Fibroblast of the conjunctiva (primary cell): ENCODE measurements at regions not wholly inside any gene's neighbourhood (a gene's known extent, or its start where the extent isn't known, plus 50 kb on each side); places are given as distances from the start of the nearest gene placed in this dataset.

Source experiments
- DNase-seq: peaks from one replicate; pipeline ENCODE4 v3.0.0-alpha.2; 2010; ENCODE audit warnings: low read depth

DNA sequence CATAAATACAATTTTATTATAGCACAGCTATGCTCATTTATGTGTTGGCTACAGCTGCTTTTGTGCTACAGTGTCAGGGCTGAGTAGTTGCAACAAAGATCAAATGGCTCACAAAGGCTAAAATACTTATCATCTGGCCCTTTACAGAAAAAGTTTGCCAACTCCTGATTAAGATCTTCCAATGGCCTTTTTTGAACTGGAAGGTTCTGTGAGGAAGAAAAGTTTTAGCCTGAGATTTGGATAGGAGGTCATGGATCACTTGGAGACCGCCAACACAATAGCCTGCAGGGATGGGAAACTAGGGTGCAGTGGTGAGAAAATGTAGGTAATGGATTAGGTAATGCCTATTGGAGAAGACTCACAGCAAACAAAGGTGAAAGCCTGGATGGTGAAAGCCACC is 169.8 kb downstream of the NOC3L start:
- no peak for DNase-seq

DNA sequence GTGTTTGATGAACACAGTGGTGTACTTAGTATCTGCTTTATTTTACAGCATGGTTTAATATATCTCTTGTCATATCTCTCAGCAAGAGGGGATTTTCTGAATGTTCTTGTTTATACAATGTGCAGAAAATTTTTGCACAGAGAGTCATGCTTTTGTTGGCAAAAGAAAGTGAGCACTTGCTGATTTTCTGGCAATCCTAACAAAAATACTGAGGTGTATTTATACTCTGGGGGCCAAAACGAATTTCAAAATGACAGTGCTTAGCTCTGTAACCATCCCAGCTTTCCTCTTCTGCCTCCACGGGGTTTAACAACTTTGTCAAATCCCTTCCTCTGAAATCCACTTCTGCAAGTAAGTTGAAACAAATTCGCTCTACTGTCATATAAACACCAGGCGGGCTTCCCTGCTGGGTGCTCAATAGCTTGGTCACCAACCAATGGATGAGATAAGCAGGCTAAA is 169.2 kb downstream of the NOC3L start:
- peak; percentile 78 for DNase-seq

DNA sequence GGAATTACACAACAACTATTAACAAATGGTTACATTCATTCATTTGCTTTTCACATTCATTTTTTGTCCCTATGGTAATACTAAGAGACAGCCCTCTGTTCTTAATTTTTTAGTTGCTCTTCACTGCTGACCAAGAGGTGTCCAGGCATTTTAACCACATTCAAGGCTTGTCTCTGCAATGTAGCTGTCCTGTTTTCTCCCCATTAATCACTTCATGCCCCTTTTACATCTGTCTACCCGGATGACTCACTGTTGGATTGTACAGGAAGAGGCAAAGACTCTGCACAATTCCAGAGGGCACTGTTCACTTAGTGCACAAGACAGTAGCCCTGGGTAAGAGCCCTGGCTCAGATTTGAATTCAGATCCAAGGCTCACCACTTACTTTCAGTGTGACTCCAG is 168.5 kb downstream of the NOC3L start:
- no peak for DNase-seq

DNA sequence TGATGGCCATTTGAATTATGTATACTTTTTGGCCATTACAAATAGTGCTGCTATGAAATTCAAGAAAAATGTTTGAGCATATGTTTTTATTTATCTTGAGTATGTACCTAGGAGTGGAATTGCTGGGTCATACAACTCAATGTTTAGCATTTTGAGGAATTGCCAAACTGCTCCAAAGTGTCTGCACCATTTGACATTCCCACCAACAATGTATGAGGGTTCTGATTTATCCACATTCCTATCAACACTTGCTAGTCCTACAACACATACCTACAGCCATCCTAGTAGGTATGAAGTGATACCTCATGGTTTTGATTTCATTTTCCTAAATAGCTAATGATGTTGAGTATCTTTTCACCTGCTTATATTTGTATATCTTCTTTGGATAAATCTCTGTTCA is 165.5 kb downstream of the NOC3L start:
- DNase-seq, result no peak

DNA sequence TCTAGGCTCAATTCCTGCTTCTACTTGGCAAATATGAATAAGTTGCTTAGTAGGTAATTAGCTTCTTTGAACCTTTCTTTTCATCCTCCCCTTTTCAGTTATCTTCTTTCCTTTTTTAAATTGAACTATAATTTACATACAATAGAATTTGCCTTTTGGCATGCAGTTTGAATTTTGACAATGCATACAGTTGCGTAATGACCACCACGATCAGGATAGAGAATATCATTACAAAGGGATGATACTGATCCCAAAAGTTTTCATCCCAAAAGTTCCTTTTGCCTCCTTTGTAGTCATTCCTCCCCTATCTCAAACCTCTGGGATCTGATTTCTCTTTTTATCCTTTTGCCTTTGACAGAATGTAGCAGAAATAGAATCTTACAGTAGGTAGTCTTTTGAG is 164.4 kb downstream of the NOC3L start:
- DNase-seq, result no peak

DNA sequence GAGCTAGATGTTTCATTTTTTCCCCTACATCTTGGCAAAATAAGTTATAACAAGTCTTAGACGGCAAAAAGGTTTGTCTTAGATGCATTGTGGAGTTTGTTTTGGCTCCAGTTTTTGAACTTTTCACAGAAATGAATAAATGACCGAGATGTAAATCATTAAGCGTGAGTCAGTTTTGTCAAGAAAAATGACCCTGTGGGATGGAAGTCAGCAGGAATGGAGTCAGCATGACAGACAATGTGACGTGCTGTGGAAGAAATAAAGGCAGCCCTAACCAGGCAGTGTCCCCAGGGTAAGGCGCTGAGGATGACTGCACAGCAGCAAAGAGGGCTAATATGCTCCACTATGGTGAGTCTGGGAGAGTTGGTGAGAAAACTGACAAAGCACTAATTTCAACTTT is 163.2 kb downstream of the NOC3L start:
- DNase-seq, result no peak

DNA sequence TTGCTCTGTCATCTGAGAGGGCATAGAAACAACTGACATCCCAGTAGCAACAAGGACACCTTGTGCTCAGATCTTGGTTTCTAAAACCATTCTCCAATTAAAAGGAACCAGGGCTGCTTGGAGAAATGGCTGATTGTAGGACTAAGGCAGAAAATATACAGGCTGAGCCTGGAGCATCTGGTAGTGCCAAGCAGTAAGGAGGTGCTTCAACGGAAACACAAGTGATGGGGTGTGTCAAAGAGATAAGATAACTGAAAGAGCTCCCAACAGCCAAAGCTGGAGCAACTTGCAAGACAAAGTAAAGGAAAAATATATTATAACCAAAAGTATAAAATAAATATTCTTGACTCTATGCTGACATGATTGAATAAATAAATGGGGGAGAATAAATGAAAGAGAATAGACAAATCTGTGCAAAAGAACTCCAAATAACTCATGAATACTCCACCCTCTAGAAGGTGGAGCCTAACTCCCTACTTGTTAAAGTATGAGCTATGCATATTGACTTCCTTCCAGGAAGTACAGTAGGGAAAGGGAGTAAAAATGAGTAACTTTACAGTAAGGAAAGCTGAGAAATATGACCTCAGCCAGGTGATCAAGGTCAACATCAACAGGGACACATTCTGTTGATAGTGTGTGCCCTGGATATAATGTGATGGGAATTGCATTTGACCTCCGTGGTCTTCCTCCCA is 162.4 kb downstream of the NOC3L start:
- DNase-seq, result no peak

DNA sequence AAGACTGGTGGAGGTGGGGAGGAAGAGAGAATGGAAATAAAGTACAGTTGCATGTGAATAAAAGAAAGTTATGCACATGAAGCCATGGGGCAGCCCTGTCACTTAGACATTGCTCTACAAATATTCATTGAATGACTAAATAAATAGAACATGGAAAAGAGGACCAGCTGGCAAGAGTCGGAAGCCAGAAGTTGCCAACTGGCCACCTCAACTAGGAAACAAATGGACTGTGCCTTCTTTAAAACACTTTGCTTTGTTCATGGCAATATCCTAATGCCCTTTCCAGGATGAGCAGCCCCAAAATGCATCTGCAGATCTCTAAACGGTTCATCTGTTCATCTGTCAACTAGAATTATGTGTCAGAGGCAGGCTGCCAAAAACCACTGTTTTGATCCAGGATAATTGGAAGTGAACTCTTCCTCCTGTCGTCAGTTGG is 157.3 kb downstream of the NOC3L start:
- no peak for DNase-seq

DNA sequence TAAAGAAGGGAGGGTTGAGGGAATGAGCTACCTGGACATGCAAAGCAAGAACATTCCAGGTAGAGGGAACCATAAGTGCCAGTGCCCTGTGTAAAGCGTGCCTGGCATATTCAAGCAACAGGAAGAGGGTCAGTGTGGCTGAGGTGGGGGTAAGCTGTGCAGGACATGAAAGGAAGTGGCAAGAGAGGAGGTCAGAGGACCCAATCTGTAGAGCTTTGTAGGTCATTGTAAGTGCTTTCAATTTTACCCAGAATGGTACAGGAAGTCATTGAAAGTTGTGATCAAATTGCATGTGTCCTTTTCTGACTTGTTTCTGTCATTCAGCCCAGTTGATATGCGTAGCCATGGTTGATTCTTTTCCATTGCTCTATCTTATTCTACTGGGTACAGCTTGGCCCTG is 156.6 kb downstream of the NOC3L start:
- DNase-seq, result no peak

DNA sequence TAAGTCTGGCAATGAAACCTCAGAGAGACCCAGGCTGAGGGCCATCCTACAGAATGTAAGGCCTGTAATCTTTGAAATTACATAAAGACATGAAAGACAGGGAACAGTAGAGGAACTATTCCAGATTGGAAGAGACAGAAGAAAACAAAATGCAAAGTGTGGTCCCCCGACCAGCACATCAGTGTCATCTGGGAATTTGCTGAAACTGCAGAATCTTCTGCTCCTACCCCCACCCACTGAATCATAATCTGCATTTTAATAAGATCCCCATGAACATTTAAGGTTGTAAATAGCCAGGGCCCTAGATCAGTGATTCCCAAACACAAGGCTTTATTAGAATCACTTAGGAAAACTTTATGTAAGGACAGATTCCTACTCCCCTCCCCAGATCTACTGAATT is 154.4 kb downstream of the NOC3L start:
- no peak for DNase-seq

DNA sequence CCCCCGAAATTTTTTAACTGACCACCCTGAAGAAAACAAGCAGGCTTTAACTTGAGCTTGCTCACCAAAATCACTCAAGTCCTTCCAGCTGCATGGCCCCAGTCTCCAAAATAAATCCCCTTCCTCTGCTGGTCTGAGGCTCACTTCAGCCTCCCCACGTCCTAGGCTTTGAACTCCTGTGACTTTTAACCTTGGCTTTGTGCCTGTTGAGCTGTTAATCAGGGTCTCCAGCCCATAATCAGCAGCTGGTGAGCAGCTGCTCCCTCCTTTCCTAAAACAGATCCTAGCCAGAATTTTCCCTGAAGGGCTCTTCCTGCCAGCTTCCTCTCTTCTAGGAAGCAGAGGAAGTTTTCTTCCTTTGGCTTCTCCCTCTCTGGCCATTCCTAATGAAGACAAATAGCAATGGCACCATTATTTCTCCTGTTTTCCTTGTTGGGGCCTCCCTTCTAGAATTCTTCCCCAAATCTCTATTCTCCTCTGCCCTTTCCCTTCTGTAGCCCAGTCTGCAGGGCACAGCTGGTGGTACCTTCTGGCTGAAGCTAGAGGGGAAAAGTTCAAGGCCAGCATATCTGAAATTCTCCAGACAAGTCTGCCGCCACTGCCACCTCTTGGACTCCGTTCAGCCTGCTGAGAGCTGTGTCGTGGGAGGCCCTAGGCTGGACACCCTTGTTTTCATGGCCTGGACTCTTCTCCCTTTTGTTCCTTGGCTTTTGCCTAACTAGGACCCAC is 152.1 kb downstream of the NOC3L start:
- DNase-seq, result no peak

DNA sequence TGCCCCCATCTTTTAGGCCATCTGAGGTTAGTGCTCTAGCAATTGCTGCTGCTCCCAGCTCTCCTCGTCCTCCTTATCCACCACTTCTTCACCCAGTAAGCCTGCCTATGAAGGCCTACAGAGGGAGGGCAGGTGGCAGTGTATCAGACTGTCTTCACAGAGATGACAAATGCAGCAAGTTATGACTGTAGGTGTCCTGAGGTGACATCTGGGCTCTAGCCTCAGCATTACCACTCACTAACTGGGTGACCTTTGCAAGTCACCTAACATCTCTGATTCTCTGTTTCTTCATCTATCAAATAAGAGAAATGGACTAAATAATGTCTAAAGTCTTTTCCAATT is 151.6 kb downstream of the NOC3L start:
- no peak for DNase-seq

DNA sequence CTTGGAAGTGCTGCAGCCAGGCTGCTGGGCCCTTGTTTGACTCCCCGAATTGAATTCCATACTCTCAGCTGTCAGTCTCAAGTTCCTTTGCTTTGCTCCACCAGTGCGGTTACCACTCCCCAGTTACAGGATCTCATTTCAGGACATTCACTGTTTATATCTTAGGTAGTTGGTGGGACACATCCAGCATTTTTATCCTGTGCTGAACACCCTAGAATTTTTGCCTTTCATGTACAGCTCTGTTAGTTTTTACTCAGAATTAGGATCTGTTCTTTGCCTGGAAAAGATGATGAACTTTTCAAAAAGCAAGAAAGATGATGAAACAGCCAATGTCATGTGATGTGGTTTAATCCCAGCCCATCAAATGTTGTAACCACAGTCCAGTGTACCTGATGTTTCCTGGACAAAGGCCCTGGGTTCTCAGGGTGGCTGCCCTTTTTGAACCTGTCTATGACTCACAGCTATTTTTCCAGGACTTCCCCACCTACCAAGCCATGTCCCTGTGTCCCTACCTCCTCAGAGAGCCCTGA is 149.7 kb downstream of the NOC3L start:
- DNase-seq, result no peak

DNA sequence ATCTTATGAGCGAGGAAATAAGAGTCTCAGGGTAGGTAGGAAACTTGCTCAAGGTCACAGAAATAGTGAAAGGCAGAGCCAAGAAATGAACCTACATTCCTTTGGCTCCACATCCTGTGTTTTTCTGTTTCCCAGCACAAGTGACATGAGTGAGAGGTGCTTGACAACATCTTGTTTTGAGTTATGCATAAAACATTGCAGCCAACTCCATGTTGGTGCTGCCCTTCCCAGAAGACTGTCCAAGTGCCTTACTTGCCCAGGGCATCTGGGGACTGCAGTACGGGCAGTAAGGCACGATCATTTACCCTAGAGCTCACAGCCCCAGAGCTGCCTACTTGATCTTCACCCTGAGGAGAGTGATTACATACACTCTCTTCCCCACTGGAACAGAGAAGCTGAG is 148.8 kb downstream of the NOC3L start:
- no peak for DNase-seq

DNA sequence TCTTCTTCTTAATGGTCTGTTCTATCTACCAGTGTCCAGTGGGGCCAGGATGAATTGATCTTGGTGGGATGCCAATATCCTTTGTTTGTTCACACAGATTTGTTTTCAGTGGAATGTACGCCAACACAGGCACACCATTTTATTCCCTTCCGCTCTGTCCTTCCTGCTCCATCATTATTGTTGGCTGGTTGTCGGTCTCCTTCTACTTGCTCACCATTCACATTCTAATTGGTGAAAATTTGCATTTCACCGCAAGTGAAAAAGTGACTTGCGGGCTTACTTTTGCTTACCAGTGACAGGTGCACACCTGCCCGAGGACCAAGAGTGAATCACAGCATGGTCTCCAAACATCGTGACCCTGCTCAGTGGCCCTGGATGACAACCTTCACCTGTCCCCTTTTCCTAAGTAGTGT is 148.3 kb downstream of the NOC3L start:
- DNase-seq, result no peak

DNA sequence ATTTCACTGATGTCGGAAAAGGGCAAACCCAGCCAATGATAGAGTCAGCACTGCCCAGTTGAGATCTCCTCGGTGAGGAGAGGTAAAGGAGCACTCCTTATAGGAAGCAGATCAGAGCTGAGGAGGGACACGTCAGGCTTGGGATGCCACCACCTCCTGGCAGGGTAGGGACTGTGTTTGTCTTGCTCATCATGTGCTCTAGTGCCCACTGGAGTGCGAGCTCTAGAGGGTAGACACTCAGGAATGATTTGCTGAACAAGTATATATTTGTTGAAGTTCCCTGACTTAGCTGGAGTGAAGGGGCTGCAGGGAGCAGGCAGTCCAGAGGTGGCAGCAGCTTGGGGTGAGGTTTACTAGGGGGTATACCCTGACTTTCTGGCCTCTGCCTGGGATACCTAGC is 146.5 kb downstream of the NOC3L start:
- DNase-seq, result no peak

DNA sequence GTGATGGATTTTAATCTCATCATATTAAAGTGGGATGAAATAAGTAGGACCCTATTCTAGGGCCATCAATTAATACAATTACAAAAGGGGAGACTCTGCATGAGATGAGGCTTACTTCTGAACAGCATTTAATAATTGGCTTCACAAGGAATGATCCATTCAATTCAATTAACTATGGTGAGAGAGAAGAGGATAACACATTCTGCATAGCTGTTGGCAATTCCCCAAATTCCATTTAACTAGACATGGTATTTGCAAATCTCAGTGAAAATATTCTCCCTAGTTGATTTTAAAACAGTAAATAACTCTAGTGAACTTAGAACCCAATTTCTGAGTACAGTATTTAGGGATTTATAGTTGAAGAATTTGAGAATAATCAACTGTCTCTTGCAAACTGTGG is 145.3 kb downstream of the NOC3L start:
- DNase-seq, result no peak

DNA sequence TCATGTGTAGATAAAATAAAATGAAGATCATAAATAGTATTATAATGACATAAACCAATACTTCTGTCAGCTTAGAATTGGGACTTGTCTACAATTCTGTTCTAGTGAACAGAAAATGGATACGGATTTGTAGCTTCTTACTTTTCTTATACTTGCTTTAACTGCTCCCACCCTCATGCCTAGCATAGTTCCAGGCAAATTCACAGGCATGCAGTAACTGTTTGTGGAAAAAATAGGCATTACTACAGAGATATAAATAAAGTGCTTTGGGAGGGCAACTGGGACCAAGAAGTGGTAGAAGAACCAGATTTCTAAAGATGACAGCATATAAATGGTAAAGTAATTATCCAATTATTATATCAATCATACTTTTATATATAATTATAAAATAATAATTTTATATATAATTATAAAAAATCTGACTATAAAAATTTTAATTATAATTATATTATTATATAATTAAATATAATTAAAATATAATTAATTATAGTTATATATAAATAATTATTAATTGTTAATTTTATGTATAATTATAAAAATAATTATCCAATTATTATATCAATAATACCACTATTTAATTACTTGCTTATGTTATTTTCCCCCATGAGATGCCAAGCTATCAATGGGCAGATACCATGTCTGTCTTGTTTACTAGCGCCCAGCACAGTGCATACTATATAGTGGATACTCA is 144.1 kb downstream of the NOC3L start:
- no peak for DNase-seq

DNA sequence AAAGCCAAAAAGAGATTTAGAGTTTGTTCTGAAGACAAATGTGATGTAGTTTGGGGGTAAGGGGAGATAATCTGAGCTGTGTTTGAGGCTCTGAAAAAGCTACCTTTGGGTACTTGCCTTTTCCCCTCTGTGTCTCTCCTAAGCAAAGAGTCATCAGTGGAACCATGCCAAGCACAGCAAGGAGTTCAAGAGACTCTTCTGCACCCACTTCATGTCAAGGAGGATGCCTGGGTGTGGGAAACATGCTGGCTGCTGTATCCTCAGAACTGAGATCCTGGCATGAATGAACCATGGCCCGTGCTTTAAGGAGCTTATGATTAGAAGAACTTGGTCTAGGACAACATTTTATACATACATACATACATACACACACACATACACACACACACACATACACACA is 142.9 kb downstream of the NOC3L start:
- no peak for DNase-seq

DNA sequence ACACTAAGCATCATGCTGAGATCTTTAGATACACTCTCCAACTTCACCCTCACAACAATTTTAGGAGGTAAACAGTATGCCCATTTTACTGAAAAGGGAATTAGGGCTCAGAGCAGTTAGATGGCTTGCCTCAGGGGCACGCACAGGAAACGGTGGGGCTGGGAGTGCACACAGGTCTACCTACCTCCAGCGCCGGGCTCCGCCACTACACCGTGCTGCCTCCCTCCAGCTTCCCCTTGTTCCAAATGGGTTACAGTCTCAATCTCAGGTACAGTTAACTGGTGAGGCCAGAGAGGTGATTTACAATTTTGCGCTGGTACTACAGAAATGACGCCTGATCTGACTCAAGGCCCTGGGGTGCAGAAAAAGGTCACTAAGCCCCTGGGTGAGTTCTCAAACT is 142.0 kb downstream of the NOC3L start:
- no peak for DNase-seq

DNA sequence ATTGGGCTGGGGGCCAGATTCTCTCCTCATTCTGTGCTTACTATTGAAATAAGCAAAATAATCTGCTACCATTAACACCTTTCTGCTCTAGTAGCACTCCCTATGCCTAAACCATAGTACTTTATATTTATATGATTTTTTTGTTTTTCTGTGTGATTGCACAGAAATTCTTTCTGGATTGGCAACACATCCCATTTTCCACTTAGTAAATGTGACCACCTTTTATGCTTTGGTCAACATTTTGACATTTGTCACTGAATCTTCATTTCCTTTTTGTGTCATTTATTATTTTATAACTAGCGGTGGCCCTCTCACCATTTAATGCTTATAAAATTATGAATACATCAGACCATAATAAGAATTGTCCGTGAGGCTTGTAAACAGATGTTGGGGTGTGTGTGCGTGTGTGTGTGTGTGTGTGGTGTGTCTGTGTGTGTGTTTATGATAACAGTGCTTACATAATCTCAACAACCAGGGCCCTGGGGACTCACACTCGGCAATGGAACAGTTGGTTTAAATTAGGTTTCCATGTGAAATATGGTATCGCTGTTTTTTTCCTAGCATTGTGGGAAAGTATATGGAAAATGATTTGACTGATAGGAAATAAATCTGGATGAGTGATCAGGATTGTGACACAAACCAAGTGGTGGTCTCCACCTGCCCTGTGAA is 138.9 kb downstream of the NOC3L start:
- peak; percentile 26 for DNase-seq

DNA sequence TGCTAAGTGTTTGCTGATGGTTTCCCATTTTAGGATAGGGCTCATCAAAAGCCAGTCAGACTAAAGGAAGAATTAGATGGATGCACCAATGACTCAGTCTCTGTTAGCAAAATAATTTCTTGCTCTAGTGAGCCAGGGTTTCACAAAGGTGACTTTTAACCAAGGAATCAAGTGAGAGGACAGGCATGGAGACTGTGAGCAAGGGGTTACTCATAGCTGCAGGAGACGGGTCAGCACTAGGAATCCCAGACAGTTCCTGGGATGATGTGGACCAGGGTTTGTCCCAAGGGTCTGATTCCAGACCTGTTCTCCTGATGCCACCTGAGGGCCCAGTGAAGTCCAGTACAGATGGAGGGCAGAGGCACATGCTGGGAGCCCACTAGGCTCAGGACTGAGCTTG is 138.1 kb downstream of the NOC3L start:
- DNase-seq, result no peak

DNA sequence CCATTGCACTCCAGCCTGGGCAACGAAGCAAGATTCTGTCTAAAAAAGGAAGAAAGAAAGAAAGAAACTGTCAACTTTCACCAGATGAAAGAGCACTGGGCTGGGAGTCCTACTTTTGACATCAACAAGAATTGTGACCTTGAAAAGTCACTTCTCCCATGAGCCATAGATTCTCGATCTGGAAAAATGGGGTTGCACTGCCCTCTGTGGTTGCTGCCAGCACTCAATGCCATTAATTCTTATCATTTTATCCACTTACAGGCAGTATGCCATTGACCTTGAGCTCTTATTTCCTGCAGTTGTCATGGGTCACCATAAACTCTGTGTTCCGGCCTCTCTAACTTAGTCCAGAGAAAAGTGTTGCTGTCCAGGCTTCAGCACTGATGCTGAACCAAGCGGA is 137.2 kb downstream of the NOC3L start:
- no peak for DNase-seq
